Subcutaneous abdominal adipose tissue (tissue), 5 donors: ENCODE measurements at regions not wholly inside any gene's neighbourhood (a gene's known extent, or its start where the extent isn't known, plus 50 kb on each side); places are given as distances from the start of the nearest gene placed in this dataset.
"Not testable (repeated sequence)": the region's sequence is repeated elsewhere in the genome, so short reads cannot be mapped to it uniquely, and the experiment has no call there.

Experiments
- H3K27ac ChIP-seq: one replicate; pipeline ENCODE4 v1.7.0; 2013; ENCODE audit warnings: low read depth, mild to moderate bottlenecking, inconsistent platforms, low read length, moderate library complexity
- H3K27me3 ChIP-seq, 5 donors: one replicate each; pipeline ENCODE4 v1.7.0; 2013; ENCODE audit warnings: low read length in 5 of 5, inconsistent platforms in 1 of 5; ENCODE audit not compliant: control insufficient read depth in 5 of 5, insufficient read depth in 4 of 5
- H3K36me3 ChIP-seq, 5 donors: one replicate each; pipeline ENCODE4 v1.7.0; 2013; ENCODE audit warnings: low read length in 5 of 5; ENCODE audit not compliant: control insufficient read depth in 5 of 5, insufficient read depth in 5 of 5
- H3K4me1 ChIP-seq, 5 donors: one replicate each; pipeline ENCODE4 v1.7.0; 2013; ENCODE audit warnings: low read length in 5 of 5, mild to moderate bottlenecking in 3 of 5, moderate library complexity in 1 of 5; ENCODE audit not compliant: control insufficient read depth in 5 of 5, insufficient read depth in 5 of 5
- H3K4me3 ChIP-seq, 5 donors: one replicate each; pipeline ENCODE4 v1.7.0; 2013; ENCODE audit warnings: low read length in 5 of 5, low read depth in 1 of 5
- H3K9ac ChIP-seq, 5 donors: one replicate each; pipeline ENCODE4 v1.7.0; 2013; ENCODE audit warnings: low read length in 5 of 5, mild to moderate bottlenecking in 4 of 5, moderate library complexity in 3 of 5
- H3K9me3 ChIP-seq, 5 donors: one replicate each; pipeline ENCODE4 v1.7.0; 2013; ENCODE audit warnings: low read length in 5 of 5; ENCODE audit not compliant: control insufficient read depth in 5 of 5
- donor health status: healthy.
- donor health status: healthy.
- donor health status: healthy.
- donor health status: healthy.
- donor health status: healthy.

GRCh38 chr20:55641497-55641896 lies 363.8 kb downstream of the CBLN4 start:
- Histone ChIP-seq H3K27ac (no peak overlapping the region), H3K9ac (no peak overlapping the region), H3K9me3 (no peaks in the 10 kb centered on the region), H3K4me1 (no peaks in the 10 kb centered on the region), H3K36me3 (no peaks in the 10 kb centered on the region), H3K27me3 (no peaks in the 10 kb centered on the region), H3K4me3 (no peak overlapping the region)

GRCh38 chr20:55635870-55636269 lies 369.4 kb downstream of the CBLN4 start:
- Histone ChIP-seq H3K4me1 (no peaks in the 10 kb centered on the region), H3K27me3 (no peaks in the 10 kb centered on the region), H3K27ac (no peak overlapping the region)

DNA sequence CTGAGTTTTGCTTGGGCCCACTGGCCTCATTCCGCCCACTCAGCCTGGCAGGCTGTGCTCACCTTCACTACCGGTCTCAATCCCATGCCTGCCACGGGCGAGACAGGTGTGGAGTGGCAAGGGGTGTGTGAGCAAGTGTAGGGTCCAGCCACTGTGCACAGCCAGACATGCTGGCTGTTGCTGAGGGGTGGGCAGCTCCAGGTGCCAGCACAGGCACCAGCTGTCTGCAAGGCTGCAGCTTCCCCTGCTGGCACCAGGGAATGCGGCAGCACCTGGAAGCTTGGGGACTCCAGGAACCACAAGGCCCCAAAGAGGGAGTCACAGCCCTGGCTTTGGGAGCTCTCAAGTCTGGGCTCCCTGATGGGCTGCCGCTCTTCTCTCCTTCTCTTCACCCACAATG lies 372.7 kb downstream of the CBLN4 start:
- Histone ChIP-seq H3K9me3 (peaks cover 0 to 4% (median 0%) of the 10 kb centered on the region in 5 donors), H3K9ac (no peak overlapping the region), H3K4me3 (no peak overlapping the region), H3K36me3 (no peaks in the 10 kb centered on the region), H3K27ac (no peak overlapping the region), H3K4me1 (no peaks in the 10 kb centered on the region), H3K27me3 (no peaks in the 10 kb centered on the region)

More at GRCh38 chr20:55635870-55636269, 369.4 kb downstream of the CBLN4 start:
- Histone ChIP-seq H3K4me3 (no peak overlapping the region), H3K36me3 (no peaks in the 10 kb centered on the region), H3K9me3 (peaks cover 0 to 4% (median 0%) of the 10 kb centered on the region in 5 donors), H3K9ac (no peak overlapping the region)

DNA sequence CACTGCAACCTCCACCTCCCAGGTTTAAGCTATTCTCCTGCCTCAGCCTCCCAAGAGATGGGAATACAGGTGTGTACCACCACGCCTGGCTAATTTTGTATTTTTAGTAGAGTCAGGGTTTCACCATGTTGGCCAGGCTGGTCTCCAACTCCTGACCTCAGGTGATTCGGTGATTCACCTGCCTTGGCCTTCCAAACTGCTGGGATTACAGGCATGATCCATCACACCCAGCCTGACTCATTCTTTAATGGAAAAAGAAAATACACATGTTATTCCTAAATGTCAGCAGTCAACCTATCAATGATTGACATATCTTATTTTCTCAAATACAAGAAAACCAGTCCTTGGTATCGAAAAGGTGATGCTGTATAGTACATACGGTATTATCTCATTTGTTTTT lies 376.2 kb downstream of the CBLN4 start:
- not testable (repeated sequence) for H3K4me3 ChIP-seq, H3K36me3 ChIP-seq

GRCh38 chr20:55626716-55627115 lies 378.6 kb downstream of the CBLN4 start:
- H3K9me3 ChIP-seq: peaks cover 0 to 4% (median 1%) of the 10 kb centered on the region in 5 donors
- H3K4me3 ChIP-seq: no peak overlapping the region
- no peaks in the 10 kb centered on the region for H3K4me1 ChIP-seq
- H3K27me3 ChIP-seq: no peaks in the 10 kb centered on the region
- no peak overlapping the region for H3K27ac ChIP-seq
- no peaks in the 10 kb centered on the region for H3K36me3 ChIP-seq
- no peak overlapping the region for H3K9ac ChIP-seq

More for the DNA sequence above, 376.2 kb downstream of the CBLN4 start:
- H3K9ac ChIP-seq, H3K9me3 ChIP-seq, H3K4me1 ChIP-seq, H3K27me3 ChIP-seq, H3K27ac ChIP-seq: not testable (repeated sequence)

DNA sequence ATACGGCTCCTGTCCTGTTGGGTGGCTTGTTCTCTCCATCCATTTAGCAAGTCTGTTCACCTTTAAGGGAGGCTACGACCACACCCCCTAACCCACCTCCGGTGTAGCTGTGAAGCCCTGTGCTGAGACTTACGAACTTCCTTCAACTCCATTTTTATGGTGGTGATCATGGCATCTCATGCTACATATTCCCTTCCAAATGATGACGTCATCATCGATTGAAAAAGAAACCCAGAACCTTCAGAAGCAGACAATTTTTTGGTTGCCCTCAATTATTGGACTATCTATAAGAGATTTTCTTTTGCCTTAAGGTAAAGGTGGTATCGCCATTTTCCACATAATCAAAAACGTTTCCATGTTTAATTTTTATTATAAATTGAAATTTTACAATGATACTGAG lies 389.0 kb downstream of the CBLN4 start:
- H3K27ac ChIP-seq: no peak overlapping the region
- no peak overlapping the region for H3K9ac ChIP-seq
- H3K27me3 ChIP-seq: no peaks in the 10 kb centered on the region
- no peak overlapping the region for H3K4me3 ChIP-seq
- no peaks in the 10 kb centered on the region for H3K4me1 ChIP-seq
- H3K36me3 ChIP-seq: no peaks in the 10 kb centered on the region
- peaks cover 0 to 2% (median under 1%) of the 10 kb centered on the region in 5 donors for H3K9me3 ChIP-seq

DNA sequence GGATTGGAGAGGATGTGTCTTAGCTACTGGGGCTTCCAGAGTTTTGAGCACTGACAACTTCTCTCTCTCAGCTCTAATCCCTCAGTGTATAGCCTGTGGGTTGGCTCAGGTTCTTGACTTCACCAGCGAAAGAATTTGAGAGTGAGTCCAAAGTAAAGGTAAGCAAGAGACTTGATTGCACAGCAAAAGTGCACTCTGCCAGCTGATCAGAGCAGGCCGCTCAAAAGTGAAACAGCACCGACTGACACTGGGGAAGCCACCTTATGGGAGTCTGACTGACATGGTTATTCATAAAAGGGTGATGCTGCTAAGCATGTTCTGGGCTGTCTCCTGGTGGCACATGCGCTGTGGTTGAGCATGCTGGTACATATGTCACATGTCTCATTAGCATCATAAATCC lies 389.5 kb downstream of the CBLN4 start:
- H3K4me1 ChIP-seq: no peaks in the 10 kb centered on the region
- H3K27me3 ChIP-seq: no peaks in the 10 kb centered on the region
- no peak overlapping the region for H3K9ac ChIP-seq
- no peak overlapping the region for H3K27ac ChIP-seq
- H3K9me3 ChIP-seq: no peaks in the 10 kb centered on the region
- no peaks in the 10 kb centered on the region for H3K36me3 ChIP-seq
- H3K4me3 ChIP-seq: no peak overlapping the region

DNA sequence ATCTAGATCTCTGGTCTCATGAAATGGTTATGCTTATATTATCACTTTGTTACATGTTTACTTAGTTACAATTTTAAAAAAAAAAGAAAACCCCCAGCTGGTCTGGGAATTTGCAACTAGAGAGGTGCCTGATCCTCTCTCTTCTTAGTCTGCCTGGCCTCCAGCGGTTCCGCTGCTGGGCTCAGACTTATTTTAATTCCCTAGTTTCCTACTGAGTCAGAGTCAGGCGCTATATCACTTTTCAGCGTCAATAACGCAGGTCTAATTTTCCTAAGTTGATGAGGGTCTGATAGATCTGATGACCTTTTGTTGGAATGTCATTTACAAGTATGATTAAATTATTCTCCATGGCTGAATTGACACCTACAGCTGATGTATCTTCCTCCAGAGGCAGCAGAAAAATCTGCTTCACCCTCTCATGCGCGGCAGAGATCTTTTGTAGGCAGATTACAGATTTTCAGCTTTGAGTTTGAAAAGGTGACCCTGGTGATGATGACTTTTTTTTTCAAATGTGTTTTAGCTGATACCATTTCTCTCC lies 391.0 kb downstream of the CBLN4 start:
- H3K4me1 ChIP-seq: no peaks in the 10 kb centered on the region
- no peaks in the 10 kb centered on the region for H3K36me3 ChIP-seq
- no peaks in the 10 kb centered on the region for H3K27me3 ChIP-seq
- no peak overlapping the region for H3K27ac ChIP-seq
- H3K9me3 ChIP-seq: no peaks in the 10 kb centered on the region
- no peak overlapping the region for H3K9ac ChIP-seq
- H3K4me3 ChIP-seq: no peak overlapping the region

- H3K4me3 ChIP-seq: no peak overlapping the region
- no peaks in the 10 kb centered on the region for H3K9me3 ChIP-seq
- H3K27me3 ChIP-seq: no peaks in the 10 kb centered on the region
- H3K9ac ChIP-seq: no peak overlapping the region
- H3K27ac ChIP-seq: no peak overlapping the region
- no peaks in the 10 kb centered on the region for H3K4me1 ChIP-seq
- H3K36me3 ChIP-seq: no peaks in the 10 kb centered on the region
Observed at GRCh38 chr20:55610756-55611155, 394.6 kb downstream of the CBLN4 start.

DNA sequence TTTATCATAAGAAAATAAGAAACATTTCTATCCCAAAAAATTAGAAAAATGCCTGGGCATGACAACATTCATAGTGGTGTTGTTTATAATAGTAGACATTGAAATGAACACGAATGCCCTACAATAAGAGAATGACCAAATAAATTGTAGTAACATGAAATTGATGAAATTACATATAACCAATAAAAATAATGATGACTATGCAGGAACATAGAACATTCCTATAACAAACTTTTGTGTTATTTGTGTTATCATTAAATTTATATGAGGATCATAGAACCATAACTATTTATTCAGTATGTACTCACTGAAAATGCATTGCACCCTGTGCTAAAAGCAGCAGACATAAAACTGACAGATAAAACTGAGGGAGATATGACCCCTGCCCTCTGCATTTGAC lies 399.7 kb downstream of the CBLN4 start:
- no peaks in the 10 kb centered on the region for H3K27me3 ChIP-seq
- no peak overlapping the region for H3K4me3 ChIP-seq
- no peak overlapping the region for H3K27ac ChIP-seq
- no peaks in the 10 kb centered on the region for H3K36me3 ChIP-seq
- H3K9ac ChIP-seq: no peak overlapping the region
- H3K4me1 ChIP-seq: no peaks in the 10 kb centered on the region
- no peaks in the 10 kb centered on the region for H3K9me3 ChIP-seq

DNA sequence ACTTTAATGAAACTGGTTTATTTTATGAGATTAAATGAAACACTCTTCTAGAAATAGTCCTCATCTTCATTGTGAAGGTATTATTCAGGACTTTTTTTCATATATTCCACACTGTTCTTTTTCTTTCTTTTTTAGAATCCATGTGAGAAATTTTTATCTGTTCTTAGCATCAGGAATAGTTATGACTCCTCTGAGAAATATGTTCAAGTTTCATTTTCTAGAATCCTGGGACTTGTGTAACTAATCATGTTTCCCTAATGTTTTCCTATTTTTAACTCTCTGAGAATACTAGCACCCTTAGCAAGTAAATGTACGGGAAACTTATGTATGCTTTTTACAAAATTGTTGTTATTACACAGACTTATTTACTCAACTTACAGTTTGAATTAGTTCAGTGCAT lies 407.8 kb downstream of the CBLN4 start:
- Histone ChIP-seq H3K9me3 (no peaks in the 10 kb centered on the region), H3K9ac (no peak overlapping the region), H3K27me3 (no peaks in the 10 kb centered on the region), H3K4me3 (no peak overlapping the region), H3K4me1 (peaks cover 0 to 3% (median 0%) of the 10 kb centered on the region in 5 donors), H3K36me3 (no peaks in the 10 kb centered on the region), H3K27ac (no peak overlapping the region)
